ENCODE measurements at regions not wholly inside any gene's neighbourhood (a gene's known extent, or its start where the extent isn't known, plus 50 kb on each side); places are given as distances from the start of the nearest gene placed in this dataset.

GRCh38 chr11:109735128-109735527 is 313.1 kb downstream of the C11orf87 start:
- Histone ChIP-seq H3K27me3 (ENCODE audit: control insufficient read depth in 1 of 2, insufficient read depth in 2 of 2, low read length in 2 of 2) (no peaks in the 10 kb centered on the region), H3K4me1 (ENCODE audit: insufficient read depth, low read length) (no peaks in the 10 kb centered on the region), H3K9me3 (ENCODE audit: control insufficient read depth in 1 of 2, insufficient read depth in 1 of 2, low read length in 2 of 2) (no peaks in the 10 kb centered on the region), H3K27ac (ENCODE audit: low read depth in 1 of 2, low read length in 2 of 2) (no peak overlapping the region), H3K4me3 (ENCODE audit: low read length) (no peak overlapping the region), H3K36me3 (ENCODE audit: insufficient read depth, low read length) (no peaks in the 10 kb centered on the region)
- Mint-ChIP-seq H3K27ac (no peak overlapping the region), H3K9me3 (peaks cover 2% of the 10 kb centered on the region), H3K4me3 (no peak overlapping the region), H3K27me3 (no peaks in the 10 kb centered on the region), H3K4me1 (ENCODE audit: low read depth) (no peaks in the 10 kb centered on the region), H3K36me3 (ENCODE audit: low read depth) (no peaks in the 10 kb centered on the region)
- CTCF ChIA-PET, result no interaction called here
- POLR2A ChIA-PET, result no interaction called here
- ATAC-seq (ENCODE audit: poor library complexity) (no peak), DNase-seq (no peak)
- no peak for TF ChIP-seq CTCF (IDR thresholded peaks at IDR 0.05)
- intact Hi-C loops (cut with DNase I, micrococcal nuclease), result no loop called here

- no peak for ATAC-seq (ENCODE audit: poor library complexity)
Measured at GRCh38 chr11:109739379-109739778, 317.4 kb downstream of the C11orf87 start.

GRCh38 chr11:109745996-109746625 is 324.1 kb downstream of the C11orf87 start:
- ChIA-PET CTCF (no interaction called here), POLR2A (no interaction called here)

More at GRCh38 chr11:109739379-109739778, 317.4 kb downstream of the C11orf87 start:
- no peak for DNase-seq
- Histone ChIP-seq H3K27me3 (ENCODE audit: control insufficient read depth in 1 of 2, insufficient read depth in 2 of 2, low read length in 2 of 2) (no peaks in the 10 kb centered on the region), H3K27ac (ENCODE audit: low read depth in 1 of 2, low read length in 2 of 2) (no peak overlapping the region), H3K4me3 (ENCODE audit: low read length) (no peak overlapping the region), H3K4me1 (ENCODE audit: insufficient read depth, low read length) (no peaks in the 10 kb centered on the region), H3K9me3 (ENCODE audit: control insufficient read depth in 1 of 2, insufficient read depth in 1 of 2, low read length in 2 of 2) (no peaks in the 10 kb centered on the region), H3K36me3 (ENCODE audit: insufficient read depth, low read length) (no peaks in the 10 kb centered on the region)
- ChIA-PET POLR2A (no interaction called here), CTCF (no interaction called here)
- no peaks in the 10 kb centered on the region for H3K36me3 Mint-ChIP-seq (ENCODE audit: low read depth)
- H3K4me1 Mint-ChIP-seq (ENCODE audit: low read depth), result no peaks in the 10 kb centered on the region
- intact Hi-C loops (cut with DNase I, micrococcal nuclease), result no loop called here
- no peaks in the 10 kb centered on the region for H3K9me3 Mint-ChIP-seq
- no peak overlapping the region for H3K4me3 Mint-ChIP-seq
- H3K27me3 Mint-ChIP-seq, result no peaks in the 10 kb centered on the region
- TF ChIP-seq CTCF (IDR thresholded peaks at IDR 0.05), result no peak
- H3K27ac Mint-ChIP-seq, result no peak overlapping the region

More at GRCh38 chr11:109745996-109746625, 324.1 kb downstream of the C11orf87 start:
- no peaks in the 10 kb centered on the region for H3K36me3 Mint-ChIP-seq (ENCODE audit: low read depth)
- ATAC-seq (ENCODE audit: poor library complexity) (no peak), DNase-seq (no peak)
- no peak overlapping the region for H3K4me3 Mint-ChIP-seq
- Histone ChIP-seq H3K9me3 (ENCODE audit: control insufficient read depth in 1 of 2, insufficient read depth in 1 of 2, low read length in 2 of 2) (no peaks in the 10 kb centered on the region), H3K27me3 (ENCODE audit: control insufficient read depth in 1 of 2, insufficient read depth in 2 of 2, low read length in 2 of 2) (no peaks in the 10 kb centered on the region), H3K4me1 (ENCODE audit: insufficient read depth, low read length) (no peaks in the 10 kb centered on the region), H3K36me3 (ENCODE audit: insufficient read depth, low read length) (no peaks in the 10 kb centered on the region), H3K4me3 (ENCODE audit: low read length) (no peak overlapping the region), H3K27ac (ENCODE audit: low read depth in 1 of 2, low read length in 2 of 2) (no peak overlapping the region)
- intact Hi-C loops (cut with DNase I, micrococcal nuclease), result no loop called here
- TF ChIP-seq CTCF (IDR thresholded peaks at IDR 0.05), result no peak
- H3K9me3 Mint-ChIP-seq, result no peaks in the 10 kb centered on the region
- H3K27ac Mint-ChIP-seq, result no peak overlapping the region
- no peaks in the 10 kb centered on the region for H3K4me1 Mint-ChIP-seq (ENCODE audit: low read depth)
- no peaks in the 10 kb centered on the region for H3K27me3 Mint-ChIP-seq
